Activated CD8-positive, alpha-beta memory T cell treated with anti-CD3 and anti-CD28 coated beads for 24 hours (primary cell): ENCODE measurements at regions not wholly inside any gene's neighbourhood (a gene's known extent, or its start where the extent isn't known, plus 50 kb on each side); places are given as distances from the start of the nearest gene placed in this dataset.

Experiments
- DNase-seq: peaks from one replicate; pipeline ENCODE4 v3.0.0-alpha.2; 2020

GRCh38 chr9:1202512-1203280, 152.5 kb downstream of the DMRT2 start:
- no peak for DNase-seq

GRCh38 chr9:1207686-1208085, 157.5 kb downstream of the DMRT2 start:
- DNase-seq, result no peak

DNA sequence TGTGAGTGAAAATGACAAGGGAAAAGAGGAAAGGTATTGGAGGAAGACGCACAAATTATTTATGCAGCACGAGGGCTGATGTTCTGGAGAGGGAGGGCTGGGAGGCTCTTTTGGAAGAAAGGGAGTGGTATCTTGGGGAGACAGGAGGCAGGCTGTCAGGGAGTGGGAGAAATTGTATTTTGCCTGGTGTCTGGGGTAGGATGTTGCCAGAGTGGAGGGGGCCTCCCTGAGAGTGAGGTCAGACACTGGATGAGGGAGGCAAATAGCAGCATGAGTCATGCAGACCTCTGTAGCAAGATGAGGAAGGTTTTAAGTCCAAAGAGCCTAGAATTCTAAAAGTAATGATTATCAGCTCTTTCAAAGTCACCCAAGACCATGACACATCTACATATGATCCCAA, 158.0 kb downstream of the DMRT2 start:
- DNase-seq, result no peak

DNA sequence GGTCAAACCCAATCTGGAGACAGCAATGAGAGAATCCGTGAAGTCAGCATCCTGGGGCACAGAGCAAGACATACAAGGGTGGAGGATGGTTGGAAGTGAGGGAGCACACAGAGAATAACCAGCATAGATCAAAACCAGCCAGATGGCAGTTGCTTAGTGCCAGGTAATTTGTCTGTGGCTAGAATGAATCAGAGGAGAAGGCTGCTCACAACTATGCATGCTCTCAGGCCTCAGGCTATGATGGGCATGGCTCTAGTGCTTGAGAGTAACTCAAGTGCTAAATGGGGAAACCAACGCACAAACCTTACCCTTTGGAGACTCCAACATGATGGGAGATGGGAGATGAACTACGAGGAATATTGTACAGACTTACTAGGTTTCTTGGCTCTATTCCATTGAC, 160.8 kb downstream of the DMRT2 start:
- DNase-seq, result no peak

- DNase-seq, result no peak
Observed at GRCh38 chr9:1216532-1216931, 166.4 kb downstream of the DMRT2 start.

DNA sequence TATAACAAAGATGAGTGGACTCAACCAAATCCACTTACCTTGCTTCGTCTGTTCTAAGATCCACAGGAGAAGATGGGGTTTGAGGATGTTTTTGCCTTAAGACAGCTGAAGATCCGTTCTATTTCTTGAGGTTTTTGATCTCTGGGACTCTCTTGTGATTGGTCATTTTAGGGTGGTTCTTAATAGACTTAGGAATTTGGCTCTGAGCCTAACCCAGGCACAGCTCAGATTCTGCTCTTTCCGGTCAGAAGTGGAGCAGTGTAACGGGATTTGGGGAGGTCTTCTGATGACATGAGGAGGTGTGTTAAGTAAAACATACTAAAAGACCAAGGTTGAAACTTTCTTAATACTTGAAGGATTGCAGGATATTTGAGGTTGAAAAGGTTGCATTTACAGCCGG, 166.9 kb downstream of the DMRT2 start:
- DNase-seq, result no peak

DNA sequence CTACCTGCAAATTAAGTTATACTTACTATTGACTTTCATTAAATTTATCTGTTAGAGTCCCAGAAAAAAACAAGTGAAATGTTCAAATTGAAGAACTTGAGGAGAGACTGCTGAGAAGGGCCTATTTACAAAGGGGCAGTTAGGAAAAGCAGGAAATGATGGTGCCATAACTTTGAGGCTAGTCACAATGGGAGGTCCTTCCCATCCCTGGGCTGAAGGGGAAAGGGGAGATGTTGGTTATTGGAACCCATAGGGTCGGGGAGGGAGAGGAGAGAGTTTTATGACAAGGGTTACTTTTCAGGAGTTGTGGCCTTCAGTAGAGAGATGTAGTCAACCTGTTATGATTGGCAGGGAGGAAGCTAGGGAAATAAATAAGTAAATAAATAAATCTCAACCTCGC, 169.1 kb downstream of the DMRT2 start:
- DNase-seq, result no peak

DNA sequence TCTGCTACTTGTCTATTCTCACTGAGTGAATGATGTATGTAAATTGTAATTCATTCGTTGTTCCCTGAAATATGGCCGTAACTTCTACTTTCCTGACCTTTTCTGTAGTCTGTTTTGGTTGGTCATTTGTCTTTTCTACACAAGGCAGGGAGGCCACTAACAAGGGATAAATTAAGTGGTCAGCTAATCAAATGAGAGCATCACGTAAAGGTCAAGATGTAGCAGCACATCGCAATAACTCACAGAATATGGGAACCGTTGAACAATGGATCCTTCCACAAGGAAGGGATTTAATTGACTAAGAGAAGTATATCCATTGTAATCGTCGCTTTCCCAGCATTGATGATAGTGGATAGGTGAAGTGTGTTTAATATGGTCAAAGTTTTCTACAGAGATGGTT, 171.1 kb downstream of the DMRT2 start:
- no peak for DNase-seq

DNA sequence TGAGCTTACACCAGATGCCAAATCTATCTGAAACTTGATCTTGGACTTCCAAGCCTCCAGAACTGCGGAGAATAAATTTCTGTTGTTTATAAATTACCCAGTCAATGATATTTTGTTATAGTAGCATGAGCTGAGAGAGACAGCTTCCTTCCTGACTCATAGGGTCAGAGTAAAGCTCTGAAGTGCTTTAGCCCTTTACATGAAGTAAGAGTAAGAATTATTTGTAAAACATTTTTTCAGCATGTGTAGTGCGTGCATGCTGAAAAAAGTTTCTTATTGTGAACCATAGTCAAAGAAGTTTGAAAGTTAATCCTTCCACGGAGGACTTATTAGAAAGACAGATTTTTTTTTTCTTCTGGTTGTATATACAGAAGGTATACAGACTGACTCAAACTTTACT, 172.4 kb downstream of the DMRT2 start:
- DNase-seq, result no peak

GRCh38 chr9:1231998-1232919, 182.1 kb downstream of the DMRT2 start:
- DNase-seq, result no peak

- no peak for DNase-seq
Observed at GRCh38 chr9:1233568-1233967, 183.4 kb downstream of the DMRT2 start.

GRCh38 chr9:1235650-1236049, 185.5 kb downstream of the DMRT2 start:
- no peak for DNase-seq

DNA sequence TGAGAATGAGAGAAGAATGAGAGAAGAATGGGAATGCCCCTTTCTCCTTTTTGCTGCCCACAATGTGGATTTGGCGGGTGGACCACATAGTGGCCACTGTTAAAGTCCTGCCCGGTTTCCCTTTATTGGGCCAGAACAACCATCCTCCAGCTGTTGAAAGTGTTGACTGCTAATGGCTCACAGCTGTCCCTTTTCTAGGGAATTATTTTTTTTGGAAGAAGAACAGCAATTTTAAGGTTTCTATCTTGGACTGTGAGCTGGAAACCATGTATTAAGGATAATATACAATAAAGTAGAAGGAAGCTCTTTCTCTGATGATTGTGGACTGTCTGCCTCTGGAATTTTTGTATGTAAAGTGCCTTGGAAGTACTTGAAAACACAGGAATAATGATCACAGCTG, 185.9 kb downstream of the DMRT2 start:
- no peak for DNase-seq

GRCh38 chr9:1238407-1238806, 188.2 kb downstream of the DMRT2 start:
- no peak for DNase-seq

DNA sequence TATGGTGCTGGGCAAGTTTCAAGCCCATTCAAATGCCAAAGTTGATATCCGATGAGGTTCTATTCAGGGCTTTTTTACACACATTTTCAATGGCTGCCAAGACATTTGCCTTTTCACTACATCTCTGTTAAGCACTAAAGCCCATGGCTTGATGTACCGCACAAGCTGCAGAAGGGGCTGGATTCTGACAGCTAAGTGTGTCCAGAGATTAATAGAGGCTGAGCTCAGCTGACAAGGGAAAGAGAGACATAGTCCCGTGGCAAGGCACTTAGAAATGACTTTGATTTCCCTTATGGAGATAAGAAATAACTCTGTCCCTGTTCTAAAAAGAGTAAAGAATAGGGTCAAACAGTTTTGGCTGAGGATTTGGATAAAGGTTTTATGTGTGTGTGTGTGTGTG, 198.6 kb downstream of the DMRT2 start:
- no peak for DNase-seq

GRCh38 chr9:1253064-1253979, 203.2 kb downstream of the DMRT2 start:
- DNase-seq, result no peak

DNA sequence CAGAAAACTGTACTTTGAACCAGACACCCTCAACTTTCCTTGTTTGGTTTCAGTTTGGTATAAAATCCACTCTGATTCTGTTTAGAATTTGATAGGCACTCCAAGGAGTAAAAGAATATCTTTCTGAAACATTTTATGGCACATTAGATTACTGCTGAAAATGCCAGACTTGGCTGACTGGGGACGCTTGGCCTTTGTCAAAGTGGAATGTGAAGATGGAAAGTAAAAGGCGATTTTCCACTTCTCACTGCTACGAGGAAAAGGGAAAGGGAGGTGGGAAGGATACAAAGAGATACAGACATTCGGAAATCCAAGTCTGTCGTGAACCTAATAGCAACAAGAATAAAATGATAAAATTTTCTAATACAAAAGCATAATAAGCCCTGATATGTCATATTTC, 203.9 kb downstream of the DMRT2 start:
- no peak for DNase-seq

GRCh38 chr9:1256178-1256577, 206.0 kb downstream of the DMRT2 start:
- DNase-seq, result no peak

DNA sequence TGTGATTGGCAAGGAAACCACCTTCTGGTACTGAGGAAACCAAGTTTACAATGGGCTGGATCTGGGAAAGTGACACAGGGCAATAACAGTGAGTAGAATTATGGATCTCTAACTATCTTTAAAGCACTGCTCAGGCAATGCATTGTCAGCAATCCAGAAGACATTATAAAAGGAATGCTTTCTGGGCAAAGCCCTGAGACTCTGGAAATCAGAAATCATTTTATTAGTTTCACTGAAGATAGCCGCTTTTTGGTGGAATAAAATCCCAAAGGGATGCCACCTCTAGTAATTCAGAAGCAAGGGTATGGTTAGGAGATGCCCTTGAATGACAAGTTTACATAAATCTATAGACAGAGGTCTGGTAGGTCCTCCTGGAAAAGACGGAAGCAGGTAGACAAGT, 211.1 kb downstream of the DMRT2 start:
- no peak for DNase-seq

- DNase-seq, result no peak
Observed at GRCh38 chr9:1261879-1262766, 212.0 kb downstream of the DMRT2 start.

GRCh38 chr9:1267141-1267570, 217.0 kb downstream of the DMRT2 start:
- no peak for DNase-seq

DNA sequence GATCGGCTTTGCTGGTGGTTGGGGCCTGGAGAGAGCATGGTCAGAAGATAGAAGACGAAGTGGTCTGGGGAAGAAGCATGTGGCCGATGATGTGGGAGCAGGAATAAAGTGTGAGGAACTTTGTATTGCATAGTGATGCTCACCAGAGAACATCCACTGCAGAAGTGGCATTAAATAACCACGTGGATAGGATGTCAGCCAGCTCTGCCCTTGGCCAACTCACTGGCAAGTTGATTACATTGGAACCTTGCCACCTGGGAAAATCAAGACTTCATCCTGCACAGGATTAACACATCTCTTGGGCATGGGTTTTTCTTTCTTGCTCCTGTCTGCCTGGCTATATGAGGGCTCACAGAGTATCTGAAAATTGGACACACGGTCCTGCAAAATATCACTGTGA, 217.4 kb downstream of the DMRT2 start:
- no peak for DNase-seq
